Lower lobe of right lung (tissue), 2 donors: ENCODE measurements at regions not wholly inside any gene's neighbourhood (a gene's known extent, or its start where the extent isn't known, plus 50 kb on each side); places are given as distances from the start of the nearest gene placed in this dataset.

Source experiments
- ATAC-seq, 2 donors: fragments of 200-7000 bp; cut with Tn5 transposase; one replicate each; pipeline ENCODE4 v1.9.1; 2020 to 2022; ENCODE audit warnings: mild to moderate bottlenecking in 2 of 2, moderate library complexity in 2 of 2
- DNase-seq: peaks from one replicate; pipeline ENCODE4 v3.0.0-alpha.2; 2020
- H3K27ac ChIP-seq: fragments of 200-600 bp; one replicate; pipeline ENCODE4 v1.8.0; 2022
- H3K27me3 ChIP-seq: fragments of 200-600 bp; one replicate; pipeline ENCODE4 v1.8.0; 2022; ENCODE audit warnings: low read depth
- H3K36me3 ChIP-seq: fragments of 200-600 bp; one replicate; pipeline ENCODE4 v1.8.0; 2022; ENCODE audit warnings: mild to moderate bottlenecking
- H3K4me1 ChIP-seq: fragments of 200-600 bp; one replicate; pipeline ENCODE4 v1.8.0; 2022
- H3K4me3 ChIP-seq: fragments of 200-600 bp; one replicate; pipeline ENCODE4 v1.8.0; 2022; ENCODE audit warnings: mild to moderate bottlenecking
- H3K9me3 ChIP-seq: fragments of 200-600 bp; one replicate; pipeline ENCODE4 v1.8.0; 2022
- intact Hi-C: fragments of 100-400 bp; cut with DNase I; formaldehyde crosslinking; loops from one replicate; pipeline ENCODE4 v1.11.0; 2022
- TF ChIP-seq, protein P1 (sequence below): fragments of 200-600 bp; IDR thresholded peaks from one replicate; pipeline ENCODE4 v1.8.0; 2022; ENCODE audit warnings: antibody characterized with exemption, mild to moderate bottlenecking
- donor health status: DM: no; HTN: yes; CAD: no; lungs with severe emphysema.

DNA sequence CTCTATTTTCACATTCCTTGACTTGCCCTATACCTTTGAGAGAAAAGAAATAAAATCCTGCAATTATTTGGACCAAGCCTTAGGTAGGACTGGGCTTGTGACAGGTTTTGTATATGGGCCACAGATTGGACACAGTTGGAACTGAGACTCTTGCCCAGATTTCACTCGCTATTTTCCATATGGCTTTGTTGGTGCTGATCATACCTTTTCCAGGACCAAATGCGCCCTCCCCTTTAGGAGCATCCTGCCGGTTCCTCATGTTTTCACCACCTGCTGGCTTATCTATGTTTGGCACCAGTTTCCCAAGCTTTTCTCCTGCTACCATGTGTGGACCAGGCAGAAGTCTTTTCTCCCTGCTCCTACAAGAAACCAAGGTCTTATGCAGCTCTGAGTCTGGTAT lies 494.9 kb downstream of the EPHA4 start:
- Histone ChIP-seq H3K27ac (no peak overlapping the region), H3K9me3 (no peaks in the 10 kb centered on the region), H3K4me3 (no peak overlapping the region), H3K36me3 (no peaks in the 10 kb centered on the region), H3K4me1 (no peaks in the 10 kb centered on the region), H3K27me3 (no peaks in the 10 kb centered on the region)
- intact Hi-C loops = no loop called here
- DNase-seq = no peak
- no peak for ATAC-seq
- TF ChIP-seq, protein P1, sequence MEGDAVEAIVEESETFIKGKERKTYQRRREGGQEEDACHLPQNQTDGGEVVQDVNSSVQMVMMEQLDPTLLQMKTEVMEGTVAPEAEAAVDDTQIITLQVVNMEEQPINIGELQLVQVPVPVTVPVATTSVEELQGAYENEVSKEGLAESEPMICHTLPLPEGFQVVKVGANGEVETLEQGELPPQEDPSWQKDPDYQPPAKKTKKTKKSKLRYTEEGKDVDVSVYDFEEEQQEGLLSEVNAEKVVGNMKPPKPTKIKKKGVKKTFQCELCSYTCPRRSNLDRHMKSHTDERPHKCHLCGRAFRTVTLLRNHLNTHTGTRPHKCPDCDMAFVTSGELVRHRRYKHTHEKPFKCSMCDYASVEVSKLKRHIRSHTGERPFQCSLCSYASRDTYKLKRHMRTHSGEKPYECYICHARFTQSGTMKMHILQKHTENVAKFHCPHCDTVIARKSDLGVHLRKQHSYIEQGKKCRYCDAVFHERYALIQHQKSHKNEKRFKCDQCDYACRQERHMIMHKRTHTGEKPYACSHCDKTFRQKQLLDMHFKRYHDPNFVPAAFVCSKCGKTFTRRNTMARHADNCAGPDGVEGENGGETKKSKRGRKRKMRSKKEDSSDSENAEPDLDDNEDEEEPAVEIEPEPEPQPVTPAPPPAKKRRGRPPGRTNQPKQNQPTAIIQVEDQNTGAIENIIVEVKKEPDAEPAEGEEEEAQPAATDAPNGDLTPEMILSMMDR = no peak

DNA sequence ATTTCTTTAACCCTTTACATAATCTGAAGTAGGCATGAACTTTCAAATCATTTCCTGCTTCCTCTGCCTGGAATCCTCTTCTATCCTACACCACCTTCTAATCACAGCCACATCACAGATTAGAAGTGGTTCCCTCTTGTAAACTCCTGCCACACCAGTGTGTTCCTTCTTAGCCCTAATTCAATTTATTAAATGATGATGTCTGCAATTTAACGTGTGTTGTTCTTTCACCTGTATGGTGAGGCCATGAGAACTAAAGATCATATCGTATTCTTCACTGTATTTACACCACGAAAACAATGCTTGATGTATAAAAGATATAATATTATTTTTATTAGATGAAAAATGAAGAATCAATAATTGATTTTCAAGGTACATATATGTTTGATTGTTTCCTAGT lies 494.3 kb downstream of the EPHA4 start:
- Histone ChIP-seq H3K9me3 (no peaks in the 10 kb centered on the region), H3K27ac (no peak overlapping the region), H3K36me3 (no peaks in the 10 kb centered on the region), H3K27me3 (no peaks in the 10 kb centered on the region), H3K4me1 (no peaks in the 10 kb centered on the region), H3K4me3 (no peak overlapping the region)
- ATAC-seq (no peak), DNase-seq (no peak)
- intact Hi-C loops = no loop called here
- TF ChIP-seq, protein P1 = no peak

DNA sequence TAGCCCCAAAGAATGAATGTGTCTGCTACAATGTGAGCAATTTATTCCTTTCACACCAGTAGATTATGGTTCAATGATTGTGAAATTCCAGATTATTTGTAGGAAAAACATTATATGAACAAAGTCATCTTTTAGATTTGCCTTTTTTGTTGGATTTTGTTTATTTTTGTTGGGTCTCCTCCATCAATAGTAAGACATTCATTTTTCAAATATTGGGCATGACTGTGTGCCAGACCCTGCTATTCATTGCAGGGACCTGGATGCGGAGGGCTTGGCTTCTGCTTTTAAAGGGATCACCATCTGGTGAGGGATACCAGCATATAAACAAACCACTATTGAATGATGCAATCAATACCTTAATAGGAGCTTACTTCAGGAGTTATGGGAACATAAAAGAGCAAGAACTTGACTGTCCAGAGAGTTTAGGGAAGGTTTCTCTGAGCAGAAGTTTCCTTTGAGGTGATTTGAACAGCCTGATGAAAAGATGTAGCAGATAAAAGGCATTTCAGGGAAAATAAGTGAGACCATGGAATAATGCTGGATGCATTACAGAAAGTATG lies 486.7 kb downstream of the EPHA4 start:
- Histone ChIP-seq H3K9me3 (no peaks in the 10 kb centered on the region), H3K27ac (no peak overlapping the region), H3K36me3 (no peaks in the 10 kb centered on the region), H3K4me3 (no peak overlapping the region), H3K4me1 (no peaks in the 10 kb centered on the region), H3K27me3 (no peaks in the 10 kb centered on the region)
- TF ChIP-seq, protein P1 = no peak
- no peak for ATAC-seq
- intact Hi-C loops = no loop called here
- DNase-seq = no peak

DNA sequence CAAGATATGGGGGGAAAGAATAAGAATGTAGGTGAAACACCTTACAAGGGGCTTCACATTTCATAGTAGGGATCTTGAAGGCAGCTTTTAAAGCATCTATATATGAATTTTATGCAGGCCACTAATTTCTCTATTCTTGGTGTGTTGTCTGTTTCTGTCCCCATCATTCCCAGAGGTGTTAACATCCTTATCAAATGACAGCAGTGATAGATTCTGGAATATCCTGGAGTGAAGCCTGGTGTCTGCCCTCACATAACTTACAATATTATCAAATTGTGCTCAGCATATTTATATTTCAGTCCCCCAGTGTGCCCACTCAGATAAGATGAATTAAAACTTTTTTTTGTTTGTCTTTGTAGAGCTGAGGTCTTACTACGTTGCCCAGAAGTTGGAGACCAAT lies 486.2 kb downstream of the EPHA4 start:
- H3K27me3 ChIP-seq = no peaks in the 10 kb centered on the region
- no peaks in the 10 kb centered on the region for H3K36me3 ChIP-seq
- TF ChIP-seq, protein P1 = no peak
- H3K9me3 ChIP-seq = no peaks in the 10 kb centered on the region
- no peak overlapping the region for H3K27ac ChIP-seq
- intact Hi-C loops = no loop called here
- H3K4me1 ChIP-seq = no peaks in the 10 kb centered on the region
- no peak overlapping the region for H3K4me3 ChIP-seq
- no peak for DNase-seq
- no peak for ATAC-seq

DNA sequence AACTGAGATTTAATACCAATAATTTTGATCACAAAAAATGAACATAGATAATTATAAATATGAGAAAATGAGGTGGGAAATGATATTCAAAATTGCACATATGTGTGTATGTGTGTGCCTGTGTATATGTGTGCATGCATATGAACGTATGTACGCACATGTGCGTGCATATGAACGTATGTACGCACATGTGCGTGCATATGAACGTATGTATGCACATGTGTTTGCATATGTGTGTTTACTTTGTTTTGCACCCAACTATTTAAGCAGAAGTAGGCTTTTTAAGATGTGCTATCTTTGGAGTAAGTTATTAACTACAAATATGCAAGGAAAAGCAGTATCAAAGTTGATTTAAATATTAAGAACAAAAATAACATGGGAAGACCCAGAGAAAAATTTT lies 484.3 kb downstream of the EPHA4 start:
- Histone ChIP-seq H3K36me3 (no peaks in the 10 kb centered on the region), H3K9me3 (no peaks in the 10 kb centered on the region), H3K4me1 (no peaks in the 10 kb centered on the region), H3K27ac (no peak overlapping the region), H3K4me3 (no peak overlapping the region), H3K27me3 (no peaks in the 10 kb centered on the region)
- intact Hi-C loops = no loop called here
- ATAC-seq (no peak), DNase-seq (no peak)
- TF ChIP-seq, protein P1 = no peak

DNA sequence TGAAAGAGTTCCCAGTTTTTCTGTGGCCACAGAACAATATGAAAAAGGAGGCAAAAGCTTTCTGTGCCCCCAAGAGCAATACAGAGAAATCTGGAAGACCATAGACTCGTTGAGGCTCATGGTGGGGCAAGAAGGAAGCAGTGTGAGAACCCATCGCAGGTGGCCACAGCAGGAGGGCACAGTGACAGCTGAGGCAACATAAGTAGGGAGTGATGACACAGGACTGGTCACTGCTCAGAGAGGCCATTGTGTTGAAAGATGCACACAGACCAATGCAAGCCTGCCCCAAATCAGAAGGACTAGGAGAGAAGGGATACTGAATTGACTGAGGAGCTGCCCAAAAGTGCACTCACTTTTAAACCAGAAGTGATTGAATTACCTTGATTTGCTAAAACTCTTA lies 483.6 kb downstream of the EPHA4 start:
- no peak overlapping the region for H3K4me3 ChIP-seq
- no peaks in the 10 kb centered on the region for H3K36me3 ChIP-seq
- H3K27me3 ChIP-seq = no peaks in the 10 kb centered on the region
- ATAC-seq (no peak), DNase-seq (no peak)
- TF ChIP-seq, protein P1 = no peak
- no peaks in the 10 kb centered on the region for H3K4me1 ChIP-seq
- intact Hi-C loops = no loop called here
- H3K9me3 ChIP-seq = no peaks in the 10 kb centered on the region
- H3K27ac ChIP-seq = no peak overlapping the region
